Upper lobe of left lung (tissue), 6 donors: ENCODE measurements at regions not wholly inside any gene's neighbourhood (a gene's known extent, or its start where the extent isn't known, plus 50 kb on each side); places are given as distances from the start of the nearest gene placed in this dataset.
A peak's percentile ranks its signal among the peaks of the same experiment; 100 is the strongest.

Experiments used
- ATAC-seq, 2 donors: fragments of 200-7000 bp; cut with Tn5 transposase; one replicate each; pipeline ENCODE4 v1.9.1; 2022; ENCODE audit warnings: mild to moderate bottlenecking in 2 of 2, moderate library complexity in 2 of 2; ENCODE audit not compliant: low FRiP score in 2 of 2
- DNase-seq, 2 donors: peaks; one replicate each; pipeline ENCODE4 v3.0.0-alpha.2; 2019 to 2020
- H3K27ac ChIP-seq, 4 donors: fragments of 200-600 bp; sonication (generic); one replicate each; pipeline ENCODE4 v1.5.1; 2016 to 2019
- H3K27me3 ChIP-seq, 4 donors: fragments of 200-600 bp; sonication (generic); one replicate each; pipeline ENCODE4 v1.5.1; 2017 to 2019
- H3K36me3 ChIP-seq, 4 donors: fragments of 200-600 bp; sonication (generic); one replicate each; pipeline ENCODE4 v1.5.1; 2016 to 2019
- H3K4me1 ChIP-seq, 4 donors: fragments of 200-600 bp; sonication (generic); one replicate each; pipeline ENCODE4 v1.5.1; 2018 to 2019
- H3K4me3 ChIP-seq, 4 donors: fragments of 200-600 bp; sonication (generic); one replicate each; pipeline ENCODE4 v1.5.1; 2017 to 2019; ENCODE audit warnings: mild to moderate bottlenecking in 2 of 4, moderate library complexity in 1 of 4
- H3K9me3 ChIP-seq, 4 donors: fragments of 200-600 bp; sonication (generic); one replicate each; pipeline ENCODE4 v1.5.1; 2018 to 2019
- EP300 ChIP-seq, 4 donors: sonication (generic); formaldehyde crosslinking; IDR thresholded peaks; one replicate each; pipeline ENCODE4 v1.5.1; 2017; ENCODE audit warnings: antibody characterized with exemption in 4 of 4, control low read depth in 2 of 4
- POLR2A ChIP-seq, 4 donors: fragments of 450-650 bp; IDR thresholded peaks; one replicate each; pipeline ENCODE4 v1.5.1; 2016 to 2017; ENCODE audit warnings: antibody characterized with exemption in 4 of 4, mild to moderate bottlenecking in 2 of 4
- POLR2AphosphoS5 ChIP-seq, 2 donors: sonication (generic); formaldehyde crosslinking; IDR thresholded peaks; one replicate each; pipeline ENCODE4 v1.5.1; 2017; ENCODE audit warnings: antibody characterized with exemption in 2 of 2
- WGBS, 2 donors: methylation state at CpG; one replicate each; pipeline ENCODE4 v1.1.5; 2017 to 2018; 5-methylcytosine and 5-hydroxymethylcytosine counted together
- TF ChIP-seq, protein P1 (sequence below), 6 experiments: fragments of 450-650 bp in 4 of 6; fragments of 200-600 bp in 2 of 6; sonication (generic) in 2 of 6; IDR thresholded peaks; one replicate each; pipeline ENCODE4 v1.5.1; 2016 to 2019; ENCODE audit warnings: antibody characterized with exemption in 6 of 6
- donor health status: DM: no; HTN: no; CAD: no; lungs with moderate emphysema.
- donor health status: DM: no; HTN: yes; CAD: no; lungs with severe emphysema.

DNA sequence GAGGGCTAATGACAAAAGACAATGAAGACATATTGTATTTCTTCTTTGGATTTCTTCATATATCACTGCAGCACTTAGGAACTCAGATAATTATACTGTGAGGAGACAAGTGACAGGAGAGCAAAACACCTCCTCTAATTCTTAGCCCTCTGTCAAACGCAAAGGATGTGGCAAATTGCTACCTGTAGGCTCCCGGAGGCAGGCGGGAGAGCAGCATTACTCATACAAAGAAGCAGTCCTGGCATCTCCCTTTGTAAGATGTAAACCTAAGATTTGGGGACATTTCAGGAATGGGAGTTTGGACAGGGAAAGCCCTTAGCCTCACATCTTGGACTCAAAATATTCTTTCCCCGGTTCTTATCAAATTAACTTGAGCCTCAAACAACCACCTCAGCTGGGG lies 460.8 kb downstream of the SOX2 start:
- no peaks in the 10 kb centered on the region for H3K4me1 ChIP-seq
- ATAC-seq (no peak), DNase-seq (no peak)
- no peaks in the 10 kb centered on the region for H3K9me3 ChIP-seq
- no peak overlapping the region for H3K27ac ChIP-seq
- no peak overlapping the region for H3K4me3 ChIP-seq
- TF ChIP-seq POLR2AphosphoS5 (IDR thresholded peaks at IDR 0.05) (no peak), EP300 (IDR thresholded peaks at IDR 0.05) (no peak), POLR2A (IDR thresholded peaks at IDR 0.05) (no peak)
- TF ChIP-seq, protein P1, sequence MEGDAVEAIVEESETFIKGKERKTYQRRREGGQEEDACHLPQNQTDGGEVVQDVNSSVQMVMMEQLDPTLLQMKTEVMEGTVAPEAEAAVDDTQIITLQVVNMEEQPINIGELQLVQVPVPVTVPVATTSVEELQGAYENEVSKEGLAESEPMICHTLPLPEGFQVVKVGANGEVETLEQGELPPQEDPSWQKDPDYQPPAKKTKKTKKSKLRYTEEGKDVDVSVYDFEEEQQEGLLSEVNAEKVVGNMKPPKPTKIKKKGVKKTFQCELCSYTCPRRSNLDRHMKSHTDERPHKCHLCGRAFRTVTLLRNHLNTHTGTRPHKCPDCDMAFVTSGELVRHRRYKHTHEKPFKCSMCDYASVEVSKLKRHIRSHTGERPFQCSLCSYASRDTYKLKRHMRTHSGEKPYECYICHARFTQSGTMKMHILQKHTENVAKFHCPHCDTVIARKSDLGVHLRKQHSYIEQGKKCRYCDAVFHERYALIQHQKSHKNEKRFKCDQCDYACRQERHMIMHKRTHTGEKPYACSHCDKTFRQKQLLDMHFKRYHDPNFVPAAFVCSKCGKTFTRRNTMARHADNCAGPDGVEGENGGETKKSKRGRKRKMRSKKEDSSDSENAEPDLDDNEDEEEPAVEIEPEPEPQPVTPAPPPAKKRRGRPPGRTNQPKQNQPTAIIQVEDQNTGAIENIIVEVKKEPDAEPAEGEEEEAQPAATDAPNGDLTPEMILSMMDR (IDR thresholded peaks at IDR 0.05) = no peak
- H3K36me3 ChIP-seq = no peaks in the 10 kb centered on the region
- 62 to 74% methylated on average over 4 of the region's 4 CpGs for WGBS, 2 donors
- H3K27me3 ChIP-seq = no peaks in the 10 kb centered on the region

DNA sequence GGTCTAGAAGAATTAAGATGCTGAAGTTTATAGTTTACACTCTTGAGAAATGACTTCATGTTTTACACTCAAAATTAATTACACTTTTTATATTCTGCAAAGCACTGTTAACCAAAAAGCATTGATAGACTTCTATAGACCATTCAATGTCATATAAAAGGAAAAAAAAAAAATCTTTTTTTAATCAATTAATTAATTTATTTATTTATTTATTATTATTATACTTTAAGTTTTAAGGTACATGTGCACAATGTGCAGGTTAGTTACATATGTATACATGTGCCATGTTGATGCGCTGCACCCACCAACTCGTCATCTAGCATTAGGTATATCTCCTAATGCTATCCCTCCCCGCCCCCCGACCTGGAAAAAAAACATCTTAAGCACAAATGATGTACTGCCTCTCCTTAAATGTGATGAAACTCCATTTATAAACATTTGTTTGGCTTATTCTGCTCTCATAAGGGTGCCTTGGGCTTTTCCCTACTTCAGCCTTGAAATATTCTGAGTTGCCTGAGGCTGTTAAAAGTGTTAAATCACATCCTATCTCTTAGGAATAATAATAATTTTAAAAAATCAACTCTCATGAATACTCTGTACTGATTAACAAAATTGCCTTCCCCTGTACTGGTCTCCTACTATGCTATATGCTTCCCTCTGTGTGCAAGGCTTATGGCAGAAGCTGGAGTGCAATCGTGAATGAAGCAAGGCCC lies 466.9 kb downstream of the SOX2 start:
- H3K36me3 ChIP-seq = no peaks in the 10 kb centered on the region
- no peak overlapping the region for H3K27ac ChIP-seq
- no peak overlapping the region for H3K4me3 ChIP-seq
- no peaks in the 10 kb centered on the region for H3K9me3 ChIP-seq
- H3K27me3 ChIP-seq = no peaks in the 10 kb centered on the region
- TF ChIP-seq, protein P1 (IDR thresholded peaks at IDR 0.05) = no peak
- no peak for TF ChIP-seq EP300 (IDR thresholded peaks at IDR 0.05)
- no peak for TF ChIP-seq POLR2AphosphoS5 (IDR thresholded peaks at IDR 0.05)
- TF ChIP-seq POLR2A (IDR thresholded peaks at IDR 0.05) = no peak
- WGBS, 2 donors = 70 to 77% methylated on average over 5 of the region's 5 CpGs
- DNase-seq (no peak), ATAC-seq (no peak)
- H3K4me1 ChIP-seq = peaks cover 0 to 15% (median 3%) of the 10 kb centered on the region in 4 donors

DNA sequence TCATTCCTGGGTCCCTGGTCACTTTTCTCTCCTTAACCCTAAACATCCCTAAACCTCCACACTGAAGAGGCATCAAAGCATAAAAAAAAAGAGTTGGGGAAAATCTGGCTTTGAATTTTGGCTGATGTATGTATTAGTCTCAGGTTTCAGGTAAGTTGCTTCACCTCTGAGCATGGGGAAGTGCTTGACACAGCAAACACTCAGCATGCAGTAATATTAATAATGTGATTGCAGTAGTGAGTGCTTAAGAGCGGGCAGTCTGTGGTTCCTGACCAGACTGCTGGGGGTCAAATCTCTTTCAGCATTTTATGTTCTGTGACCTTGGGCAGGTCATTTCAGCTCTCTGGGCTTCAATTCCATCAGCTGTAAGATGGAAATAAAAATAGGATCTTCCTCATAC lies 467.9 kb downstream of the SOX2 start:
- Histone ChIP-seq H3K4me3 (no peak overlapping the region), H3K36me3 (no peaks in the 10 kb centered on the region), H3K27ac (no peak overlapping the region), H3K27me3 (no peaks in the 10 kb centered on the region), H3K4me1 (peaks cover 0 to 15% (median 3%) of the 10 kb centered on the region in 4 donors), H3K9me3 (no peaks in the 10 kb centered on the region)
- DNase-seq (peak in 1 of 2 donors; percentile 40), ATAC-seq (peak; percentile 53 to 72)
- TF ChIP-seq EP300 (IDR thresholded peaks at IDR 0.05) (no peak), POLR2A (IDR thresholded peaks at IDR 0.05) (no peak), POLR2AphosphoS5 (IDR thresholded peaks at IDR 0.05) (no peak)
- TF ChIP-seq, protein P1 (IDR thresholded peaks at IDR 0.05) = no peak
- 63% methylated on average over 1 of the region's 1 CpG for WGBS, 2 donors

DNA sequence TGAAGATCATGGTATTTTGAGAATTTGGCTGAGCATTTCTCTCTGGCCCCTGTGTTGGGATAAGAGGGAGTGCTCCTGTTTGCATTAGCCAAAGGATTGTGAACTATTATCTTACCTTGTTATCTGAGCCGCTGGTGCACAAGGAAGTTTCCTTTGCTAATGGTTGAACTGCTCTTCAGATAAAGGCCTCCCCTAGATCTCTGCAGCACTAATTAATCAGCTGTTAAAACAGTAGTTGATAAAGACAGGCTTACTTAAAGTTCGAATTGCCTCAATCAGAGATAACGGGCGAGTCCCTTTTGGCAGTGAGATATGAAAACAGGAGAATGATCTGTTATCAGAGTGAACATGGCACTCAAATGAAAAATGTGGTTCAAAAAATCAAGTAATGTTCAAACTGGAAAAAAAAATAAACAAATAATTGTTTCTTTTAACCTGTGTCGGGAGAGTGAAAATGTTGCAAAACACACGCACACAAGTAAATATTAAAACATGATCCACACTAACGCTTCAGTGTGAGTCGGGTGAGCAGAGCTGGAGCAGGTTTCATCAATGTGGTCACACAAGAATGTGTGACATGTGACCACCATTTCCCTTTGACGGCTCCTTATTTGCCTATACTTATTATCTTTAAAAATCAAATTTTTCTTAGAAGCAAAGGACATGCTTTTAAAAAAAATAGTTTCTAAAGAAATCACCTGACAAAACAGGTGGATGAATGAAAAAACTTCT lies 469.1 kb downstream of the SOX2 start:
- Histone ChIP-seq H3K27ac (no peak overlapping the region), H3K4me1 (peaks cover 0 to 15% (median 3%) of the 10 kb centered on the region in 4 donors), H3K4me3 (no peak overlapping the region), H3K9me3 (no peaks in the 10 kb centered on the region), H3K36me3 (no peaks in the 10 kb centered on the region), H3K27me3 (no peaks in the 10 kb centered on the region)
- DNase-seq (no peak), ATAC-seq (no peak)
- 37 to 39% methylated on average over 9 of the region's 9 CpGs for WGBS, 2 donors
- TF ChIP-seq POLR2A (IDR thresholded peaks at IDR 0.05) (no peak), POLR2AphosphoS5 (IDR thresholded peaks at IDR 0.05) (no peak), EP300 (IDR thresholded peaks at IDR 0.05) (no peak)
- TF ChIP-seq, protein P1 (IDR thresholded peaks at IDR 0.05) = no peak
